Esophagus muscularis mucosa (tissue), 4 donors: ENCODE measurements at regions not wholly inside any gene's neighbourhood (a gene's known extent, or its start where the extent isn't known, plus 50 kb on each side); places are given as distances from the start of the nearest gene placed in this dataset.

Experiments
- CTCF ChIP-seq, 3 experiments: fragments of 200-600 bp in 2 of 3; fragments of 450-650 bp in 1 of 3; sonication (generic) in 2 of 3; IDR thresholded peaks; one replicate each; pipeline ENCODE4 v1.5.1; 2017 to 2019; ENCODE audit warnings: antibody characterized with exemption in 3 of 3, mild to moderate bottlenecking in 2 of 3, moderate library complexity in 1 of 3
- EP300 ChIP-seq: sonication (generic); formaldehyde crosslinking; IDR thresholded peaks from one replicate; pipeline ENCODE4 v1.6.1; 2017; ENCODE audit warnings: antibody characterized with exemption
- POLR2A ChIP-seq: fragments of 450-650 bp; IDR thresholded peaks from one replicate; pipeline ENCODE4 v1.6.1; 2017; ENCODE audit warnings: antibody characterized with exemption, moderate library complexity, mild to moderate bottlenecking, low read depth
- POLR2AphosphoS5 ChIP-seq, 2 donors: sonication (generic); formaldehyde crosslinking; IDR thresholded peaks; one replicate each; pipeline ENCODE4 v1.6.1; 2017; ENCODE audit warnings: antibody characterized with exemption in 2 of 2

GRCh38 chr2:17239550-17239949 lies 278.7 kb downstream of the RAD51AP2 start:
- TF ChIP-seq CTCF (IDR thresholded peaks at IDR 0.05), result no peak
- TF ChIP-seq POLR2A, result no peak
- TF ChIP-seq EP300, result no peak
- no peak for TF ChIP-seq POLR2AphosphoS5 (IDR thresholded peaks at IDR 0.05)
